OCI-LY7 (cell line): ENCODE measurements at regions not wholly inside any gene's neighbourhood (a gene's known extent, or its start where the extent isn't known, plus 50 kb on each side); places are given as distances from the start of the nearest gene placed in this dataset.

Experiments
- CTCF ChIP-seq: fragments of 200-600 bp; sonication (generic); conservative IDR thresholded peaks from 2 replicates; pipeline ENCODE4 v1.5.1; 2014; ENCODE audit warnings: mild to moderate bottlenecking, antibody characterized with exemption, low read length, moderate library complexity, mixed read lengths
- EZH2phosphoT487 ChIP-seq: fragments of 200-600 bp; sonication (generic); IDR thresholded peaks from 2 replicates; pipeline ENCODE4 v1.6.1; 2018; ENCODE audit warnings: low read depth, borderline replicate concordance, mild to moderate bottlenecking, mixed run types, antibody characterized with exemption, low read length, moderate library complexity, mixed read lengths

- TF ChIP-seq CTCF (no peak), EZH2phosphoT487 (no peak)
Measured at GRCh38 chr9:108744641-108745040, 111.1 kb downstream of the ACTL7B start.
